OCI-LY1 (cell line): ENCODE measurements at regions not wholly inside any gene's neighbourhood (a gene's known extent, or its start where the extent isn't known, plus 50 kb on each side); places are given as distances from the start of the nearest gene placed in this dataset.

ENCODE experiments used
- EZH2 ChIP-seq: fragments of 200-600 bp; sonication (generic), shearing (Covaris generic); IDR thresholded peaks from 2 replicates; pipeline ENCODE4 v1.8.0; 2017; ENCODE audit warnings: borderline replicate concordance, mixed run types, mild to moderate bottlenecking, antibody characterized with exemption, low read length, moderate library complexity, mixed read lengths
- TF ChIP-seq, protein P1 (sequence below): fragments of 200-600 bp; sonication (generic), shearing (Covaris generic); IDR thresholded peaks from 2 replicates; pipeline ENCODE4 v1.5.1; 2017; ENCODE audit warnings: mild to moderate bottlenecking, antibody characterized with exemption, low read length, moderate library complexity, mixed read lengths

DNA sequence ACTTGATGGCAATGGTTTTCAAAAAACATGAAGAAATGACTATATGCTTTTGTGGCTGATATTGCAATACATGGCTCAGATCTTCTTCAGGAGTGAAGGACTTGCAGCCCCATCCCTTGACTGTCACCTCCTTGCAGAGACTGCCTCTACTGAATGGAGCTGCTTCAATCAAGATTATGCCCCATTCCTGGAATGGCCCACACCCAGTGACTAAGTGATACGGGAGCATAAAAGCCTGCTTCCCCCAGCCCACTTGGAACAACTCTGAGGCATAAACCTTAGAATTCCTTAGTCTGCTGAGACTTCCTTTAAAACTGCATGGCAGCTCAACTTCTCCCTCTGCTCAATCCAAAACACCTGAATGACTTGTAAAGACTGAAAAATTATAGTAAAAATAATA, 957.1 kb downstream of the SORCS3 start:
- TF ChIP-seq, protein P1, sequence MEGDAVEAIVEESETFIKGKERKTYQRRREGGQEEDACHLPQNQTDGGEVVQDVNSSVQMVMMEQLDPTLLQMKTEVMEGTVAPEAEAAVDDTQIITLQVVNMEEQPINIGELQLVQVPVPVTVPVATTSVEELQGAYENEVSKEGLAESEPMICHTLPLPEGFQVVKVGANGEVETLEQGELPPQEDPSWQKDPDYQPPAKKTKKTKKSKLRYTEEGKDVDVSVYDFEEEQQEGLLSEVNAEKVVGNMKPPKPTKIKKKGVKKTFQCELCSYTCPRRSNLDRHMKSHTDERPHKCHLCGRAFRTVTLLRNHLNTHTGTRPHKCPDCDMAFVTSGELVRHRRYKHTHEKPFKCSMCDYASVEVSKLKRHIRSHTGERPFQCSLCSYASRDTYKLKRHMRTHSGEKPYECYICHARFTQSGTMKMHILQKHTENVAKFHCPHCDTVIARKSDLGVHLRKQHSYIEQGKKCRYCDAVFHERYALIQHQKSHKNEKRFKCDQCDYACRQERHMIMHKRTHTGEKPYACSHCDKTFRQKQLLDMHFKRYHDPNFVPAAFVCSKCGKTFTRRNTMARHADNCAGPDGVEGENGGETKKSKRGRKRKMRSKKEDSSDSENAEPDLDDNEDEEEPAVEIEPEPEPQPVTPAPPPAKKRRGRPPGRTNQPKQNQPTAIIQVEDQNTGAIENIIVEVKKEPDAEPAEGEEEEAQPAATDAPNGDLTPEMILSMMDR, result no peak
- TF ChIP-seq EZH2, result no peak
